ENCODE measurements at regions not wholly inside any gene's neighbourhood (a gene's known extent, or its start where the extent isn't known, plus 50 kb on each side); places are given as distances from the start of the nearest gene placed in this dataset.
A peak's percentile ranks its signal among the peaks of the same experiment; 100 is the strongest.

- DNase-seq (ENCODE audit: low read depth), result peak; percentile 95
- TF ChIP-seq MYC (IDR thresholded peaks at IDR 0.05; ENCODE audit: low read depth, low read length), result peak; percentile 73
- TF ChIP-seq POLR2A (IDR thresholded peaks at IDR 0.05; ENCODE audit: extremely low read depth, insufficient read length), result no peak
- no peak for TF ChIP-seq MAX (IDR thresholded peaks at IDR 0.05; ENCODE audit: low read depth, low read length)
- TF ChIP-seq CTCF (IDR thresholded peaks at IDR 0.05; ENCODE audit: low read depth, low read length), result no peak
- no peak overlapping the region for H3K4me3 ChIP-seq (ENCODE audit: low read depth, low read length)
Measured at GRCh38 chr5:165188556-165189175, 1683.2 kb downstream of the MAT2B start.

GRCh38 chr5:165196961-165197360, 1691.5 kb downstream of the MAT2B start:
- TF ChIP-seq POLR2A (IDR thresholded peaks at IDR 0.05; ENCODE audit: extremely low read depth, insufficient read length) (no peak), MAX (IDR thresholded peaks at IDR 0.05; ENCODE audit: low read depth, low read length) (no peak), MYC (IDR thresholded peaks at IDR 0.05; ENCODE audit: low read depth, low read length) (no peak), CTCF (IDR thresholded peaks at IDR 0.05; ENCODE audit: low read depth, low read length) (no peak)
- no peak overlapping the region for H3K4me3 ChIP-seq (ENCODE audit: low read depth, low read length)
- DNase-seq (ENCODE audit: low read depth), result no peak

- no peak for TF ChIP-seq MAX (IDR thresholded peaks at IDR 0.05; ENCODE audit: low read depth, low read length)
- no peak for TF ChIP-seq CTCF (IDR thresholded peaks at IDR 0.05; ENCODE audit: low read depth, low read length)
- no peak for TF ChIP-seq MYC (IDR thresholded peaks at IDR 0.05; ENCODE audit: low read depth, low read length)
- TF ChIP-seq POLR2A (IDR thresholded peaks at IDR 0.05; ENCODE audit: extremely low read depth, insufficient read length), result no peak
- no peak for DNase-seq (ENCODE audit: low read depth)
- peak overlapping the region; percentile 1 for H3K4me3 ChIP-seq (ENCODE audit: low read depth, low read length)
Measured at GRCh38 chr5:165201369-165201768, 1696.0 kb downstream of the MAT2B start.

- TF ChIP-seq CTCF (IDR thresholded peaks at IDR 0.05; ENCODE audit: low read depth, low read length), result no peak
- TF ChIP-seq MAX (IDR thresholded peaks at IDR 0.05; ENCODE audit: low read depth, low read length), result no peak
- no peak for TF ChIP-seq POLR2A (IDR thresholded peaks at IDR 0.05; ENCODE audit: extremely low read depth, insufficient read length)
- no peak for TF ChIP-seq MYC (IDR thresholded peaks at IDR 0.05; ENCODE audit: low read depth, low read length)
- DNase-seq (ENCODE audit: low read depth), result peak; percentile 89
- peak overlapping the region; percentile 1 for H3K4me3 ChIP-seq (ENCODE audit: low read depth, low read length)
Measured at GRCh38 chr5:165201771-165202518, 1696.5 kb downstream of the MAT2B start.

GRCh38 chr5:165202519-165202910, 1697.1 kb downstream of the MAT2B start:
- DNase-seq (ENCODE audit: low read depth), result no peak
- TF ChIP-seq POLR2A (IDR thresholded peaks at IDR 0.05; ENCODE audit: extremely low read depth, insufficient read length) (no peak), MAX (IDR thresholded peaks at IDR 0.05; ENCODE audit: low read depth, low read length) (no peak), CTCF (IDR thresholded peaks at IDR 0.05; ENCODE audit: low read depth, low read length) (no peak), MYC (IDR thresholded peaks at IDR 0.05; ENCODE audit: low read depth, low read length) (no peak)
- H3K4me3 ChIP-seq (ENCODE audit: low read depth, low read length), result no peak overlapping the region

All from NB4 (cell line).